SIG-M5 treated with dmso at 0.1 percent for 504 hours (cell line): ENCODE measurements at regions not wholly inside any gene's neighbourhood (a gene's known extent, or its start where the extent isn't known, plus 50 kb on each side); places are given as distances from the start of the nearest gene placed in this dataset.
A peak's percentile ranks its signal among the peaks of the same experiment; 100 is the strongest.

Source experiments
- DNase-seq: peaks from one replicate; lab custom pipeline; 2025; ENCODE audit not compliant: unreplicated experiment; lab: John Stamatoyannopoulos, UW

- DNase-seq: no peak
Observed at GRCh38 chr12:91335699-91336098, 153.1 kb upstream of the DCN start.

DNA sequence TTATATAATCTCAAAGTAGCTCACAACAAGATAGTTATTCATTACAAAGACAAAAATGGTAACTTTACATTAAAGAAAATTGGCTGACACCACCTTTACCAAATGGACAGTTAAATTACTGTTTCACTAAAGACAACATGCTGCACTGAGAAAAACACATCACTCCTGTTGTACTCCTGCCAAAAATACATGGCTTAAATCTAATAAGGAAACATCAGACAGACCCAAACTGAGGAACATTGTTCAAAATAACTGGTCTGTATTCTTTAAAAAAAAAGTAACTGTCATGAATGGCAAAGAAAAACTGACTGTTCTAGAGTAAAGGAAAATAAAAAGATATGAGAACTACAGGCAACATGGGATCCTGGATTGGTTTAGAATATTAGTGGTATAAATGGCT is 151.3 kb upstream of the DCN start:
- DNase-seq: no peak

DNA sequence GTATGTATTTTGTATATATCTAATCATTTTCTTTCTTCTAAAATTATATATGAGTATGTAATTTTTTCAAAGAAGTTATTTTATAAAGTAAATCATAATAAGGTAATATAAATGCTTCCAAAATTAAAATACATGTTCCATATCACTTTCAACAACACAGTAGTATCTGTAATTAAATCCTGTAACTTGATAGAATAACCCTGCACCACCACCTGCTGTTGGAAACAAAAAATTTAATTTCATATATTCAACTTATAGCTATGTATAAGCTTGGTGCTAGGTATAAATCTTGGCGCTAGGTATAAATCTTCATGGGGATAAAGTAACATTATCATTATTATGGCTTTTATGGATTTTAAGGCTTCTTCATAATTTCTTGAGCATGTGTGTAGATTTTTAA is 149.7 kb upstream of the DCN start:
- DNase-seq: no peak

- no peak for DNase-seq
Observed at GRCh38 chr12:91331371-91331770, 148.8 kb upstream of the DCN start.

GRCh38 chr12:91328451-91328850 is 145.8 kb upstream of the DCN start:
- no peak for DNase-seq

GRCh38 chr12:91327889-91328288 is 145.3 kb upstream of the DCN start:
- no peak for DNase-seq

DNA sequence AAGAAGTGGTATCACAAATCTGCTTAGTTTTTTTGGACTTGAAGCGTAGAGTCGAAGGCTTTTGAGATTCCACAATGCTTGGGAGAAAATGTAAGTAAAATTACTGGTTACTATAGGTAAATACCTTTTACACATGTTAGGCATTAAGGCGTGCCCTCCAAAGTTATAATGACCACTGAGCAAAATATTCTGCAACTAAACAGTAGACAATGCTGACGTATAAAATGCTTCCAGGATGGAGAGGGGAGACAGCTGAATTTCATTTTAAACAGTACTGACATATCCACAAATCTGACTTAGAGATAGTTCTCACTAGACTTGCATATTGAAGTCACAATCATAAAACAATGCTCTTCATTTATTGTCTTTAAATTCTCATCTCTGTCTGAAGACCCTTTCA is 144.5 kb upstream of the DCN start:
- no peak for DNase-seq

DNA sequence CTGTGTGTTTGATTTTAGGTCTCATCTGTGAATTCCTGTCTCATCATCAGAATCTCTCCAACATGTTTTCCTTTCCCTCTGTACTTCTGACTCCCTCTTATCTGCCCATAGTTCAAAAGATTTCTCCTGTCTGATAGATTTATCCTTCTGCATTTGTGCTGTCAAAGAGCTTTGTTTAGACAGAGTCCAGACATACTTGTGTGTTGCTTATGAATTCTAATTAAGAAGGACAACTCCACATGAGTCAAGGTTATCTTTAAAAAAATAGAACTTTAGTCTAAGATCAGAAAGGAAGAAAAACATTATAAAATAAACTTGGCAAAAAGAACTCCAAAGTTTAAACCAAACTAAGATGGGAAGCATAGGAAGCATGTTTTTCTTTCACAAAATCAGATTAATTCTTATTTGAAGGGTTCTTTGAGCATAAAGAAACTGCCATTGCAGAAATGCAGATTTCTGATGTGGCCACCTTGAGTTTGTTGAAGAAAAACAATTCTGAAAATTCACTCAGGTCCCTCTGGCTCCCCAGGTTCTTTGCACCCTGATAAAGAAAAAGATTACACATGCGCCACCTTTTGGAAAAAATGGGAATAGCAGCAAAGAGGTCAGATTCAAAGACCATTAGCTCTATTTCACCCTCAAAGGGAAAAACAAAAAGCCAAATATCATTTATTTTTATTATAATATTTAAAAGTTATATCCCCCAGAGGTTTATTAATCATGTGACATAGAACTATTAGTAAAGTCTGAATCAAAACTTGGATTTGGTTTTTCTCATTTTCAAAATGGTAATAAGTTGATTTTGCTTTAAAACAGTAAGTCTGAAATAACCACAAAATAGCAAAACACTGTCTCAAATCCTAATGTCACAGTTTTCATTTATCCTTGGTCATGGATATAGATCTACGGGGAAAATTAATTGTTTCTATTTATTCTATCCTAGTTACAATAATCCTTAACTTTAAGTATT is 143.7 kb upstream of the DCN start:
- DNase-seq: peak; percentile 11

- no peak for DNase-seq
Observed at GRCh38 chr12:91320999-91321398, 138.4 kb upstream of the DCN start.

- no peak for DNase-seq
Observed at GRCh38 chr12:91319071-91319760, 136.6 kb upstream of the DCN start.

GRCh38 chr12:91317306-91317705 is 134.7 kb upstream of the DCN start:
- no peak for DNase-seq

DNA sequence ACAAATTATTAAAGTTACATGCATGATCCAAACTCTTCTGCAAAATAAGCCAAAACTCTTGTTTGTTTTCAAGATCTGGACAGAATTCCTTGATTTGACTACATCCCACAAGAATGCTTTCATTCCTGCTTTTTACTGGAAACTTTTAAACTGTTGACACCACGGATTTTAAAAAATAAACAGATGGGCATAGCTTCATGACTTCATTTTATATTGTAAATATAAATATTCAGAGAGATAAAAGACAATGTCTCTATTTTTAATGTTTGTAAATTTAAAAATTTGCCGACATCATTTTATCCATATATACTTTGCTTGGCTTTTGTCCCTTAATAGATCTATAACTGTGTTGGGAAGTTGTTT is 134.3 kb upstream of the DCN start:
- DNase-seq: no peak

GRCh38 chr12:91316161-91316906 is 133.7 kb upstream of the DCN start:
- DNase-seq: no peak

DNA sequence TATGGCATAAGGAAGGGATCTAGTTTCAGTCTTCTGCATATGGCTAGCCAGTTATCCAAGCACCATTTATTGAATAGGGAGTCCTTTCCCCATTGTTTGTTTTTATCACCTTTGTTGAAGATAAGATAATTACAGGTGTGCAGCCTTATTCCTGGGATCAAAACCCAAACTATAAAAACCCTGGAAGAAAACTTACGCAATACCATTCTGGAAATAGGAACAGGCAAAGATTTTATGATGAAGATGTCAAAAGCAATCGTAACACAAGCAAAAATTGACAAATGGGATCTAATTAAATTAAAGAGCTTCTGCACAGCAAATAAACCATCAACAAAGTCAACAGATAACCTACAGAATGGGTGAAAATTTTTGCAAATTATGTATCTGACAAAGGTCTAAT is 128.5 kb upstream of the DCN start:
- no peak for DNase-seq

GRCh38 chr12:91309450-91309849 is 126.8 kb upstream of the DCN start:
- DNase-seq: no peak

GRCh38 chr12:91307957-91308670 is 125.5 kb upstream of the DCN start:
- DNase-seq: peak; percentile 10

GRCh38 chr12:91290354-91290753 is 107.7 kb upstream of the DCN start:
- DNase-seq: no peak

GRCh38 chr12:91289906-91290305 is 107.3 kb upstream of the DCN start:
- DNase-seq: no peak

DNA sequence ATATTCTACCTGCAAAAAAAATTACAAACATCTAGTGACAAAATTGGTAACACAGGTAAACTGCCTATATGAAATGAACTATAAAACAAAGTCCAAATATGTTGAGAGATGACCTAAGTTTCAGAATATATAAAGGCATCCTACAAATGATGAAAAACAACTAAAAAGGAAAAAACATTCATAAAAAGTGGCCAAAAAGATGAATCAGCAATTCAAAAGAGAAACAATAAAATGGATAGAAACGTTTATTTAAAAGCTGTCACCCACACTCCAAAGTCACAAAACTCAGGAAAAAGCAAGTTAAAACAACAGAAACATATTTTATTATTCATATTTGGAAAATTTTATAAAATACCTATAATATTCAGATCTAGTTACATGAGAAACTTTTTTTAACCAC is 106.5 kb upstream of the DCN start:
- no peak for DNase-seq

- DNase-seq: no peak
Observed at GRCh38 chr12:91287753-91288152, 105.1 kb upstream of the DCN start.

DNA sequence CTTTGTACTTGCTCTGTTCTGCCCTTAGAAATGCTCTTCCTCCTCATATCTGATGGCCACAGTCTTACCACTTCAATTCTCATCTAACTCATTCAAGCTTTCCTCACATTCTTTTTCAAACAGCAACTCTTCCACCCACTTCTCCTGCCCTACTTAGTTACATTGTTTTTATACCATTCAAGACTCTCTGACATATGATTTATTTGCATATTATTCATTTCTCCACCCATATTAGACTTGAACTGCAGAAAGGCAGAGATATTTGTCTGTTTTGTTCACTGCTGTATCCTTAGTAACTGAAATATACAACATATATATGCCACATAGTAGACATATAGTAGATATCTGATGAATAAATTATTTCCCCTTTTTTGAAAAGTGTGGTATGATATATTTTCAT is 95.5 kb upstream of the DCN start:
- no peak for DNase-seq
